ENCODE measurements at regions not wholly inside any gene's neighbourhood (a gene's known extent, or its start where the extent isn't known, plus 50 kb on each side); places are given as distances from the start of the nearest gene placed in this dataset.
"Not testable (repeated sequence)": the region's sequence is repeated elsewhere in the genome, so short reads cannot be mapped to it uniquely, and the experiment has no call there.

DNA sequence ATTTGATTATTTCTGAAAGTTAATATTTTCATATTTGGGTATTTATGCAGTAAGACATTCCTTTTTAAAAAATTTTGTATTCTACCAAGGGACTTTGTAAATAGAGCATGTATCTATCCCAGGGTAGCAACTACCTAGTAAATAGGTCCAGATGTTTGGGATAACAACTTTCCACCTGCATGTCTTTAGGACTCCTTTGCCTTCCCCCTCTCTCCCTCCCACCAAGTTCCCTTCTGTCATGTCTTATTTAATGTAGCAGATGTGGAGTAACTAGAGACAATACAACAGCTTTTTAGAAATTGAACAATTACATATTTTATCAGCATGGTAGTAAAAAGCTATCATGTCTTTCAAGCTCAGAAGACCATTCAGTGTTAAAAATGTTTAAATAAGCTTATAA is 821.0 kb downstream of the C4orf33 start:
- DNase-seq = no peak

DNA sequence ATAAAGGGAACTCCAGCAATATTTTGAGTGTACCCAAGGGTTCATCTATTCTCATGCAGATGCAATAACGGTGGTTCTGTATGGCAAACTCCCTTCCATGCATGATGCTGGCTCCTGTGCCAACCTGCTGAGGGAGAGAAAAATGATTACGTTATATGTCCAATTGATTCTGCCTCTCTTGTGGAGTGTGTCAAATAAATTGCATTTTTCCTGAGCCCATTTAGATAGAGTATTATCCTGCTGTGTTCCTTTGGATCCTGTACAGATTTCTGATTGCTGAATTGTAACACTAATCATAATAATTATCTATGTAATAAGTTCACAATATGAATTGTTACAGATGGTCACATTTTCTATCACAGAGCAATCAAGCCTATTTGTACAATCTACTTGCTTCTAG is 821.7 kb downstream of the C4orf33 start:
- no peak for DNase-seq

DNA sequence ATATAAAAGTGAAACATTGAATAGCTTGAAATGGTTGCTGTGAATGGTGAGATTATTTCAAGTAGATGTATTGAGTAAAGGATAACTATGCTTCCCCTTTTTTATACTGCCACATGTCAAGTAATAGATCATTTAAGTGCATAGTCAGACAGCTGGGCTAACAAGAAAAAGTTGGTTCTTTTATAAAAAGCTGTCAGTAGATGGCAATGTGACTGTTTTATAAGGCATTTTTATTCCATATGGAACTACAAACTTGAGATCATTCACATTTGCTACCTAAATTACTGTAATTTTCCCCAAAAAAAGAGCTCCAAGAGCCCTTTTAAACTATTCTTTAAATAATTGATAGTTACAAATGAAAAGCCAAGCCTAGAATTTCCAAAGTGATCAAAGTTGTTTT is 831.0 kb downstream of the C4orf33 start:
- DNase-seq = no peak

DNA sequence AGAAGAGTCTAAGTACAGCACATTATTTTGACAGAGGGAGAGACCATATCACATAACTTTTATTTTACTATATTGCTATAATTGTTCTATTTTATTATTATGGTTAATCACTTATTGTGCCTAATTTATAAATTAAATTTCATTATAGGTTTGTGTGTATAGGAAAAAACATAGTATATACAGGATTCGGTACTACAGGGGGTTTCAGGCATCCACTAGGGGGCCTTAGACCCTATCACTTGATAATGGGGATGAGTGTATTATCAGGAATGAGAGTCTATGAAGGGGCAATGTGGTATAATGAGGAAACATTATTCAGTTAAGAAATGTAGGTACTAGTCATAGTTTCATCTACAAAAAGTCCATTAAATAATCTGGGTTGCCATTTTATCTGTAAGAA is 833.1 kb downstream of the C4orf33 start:
- DNase-seq = no peak

DNA sequence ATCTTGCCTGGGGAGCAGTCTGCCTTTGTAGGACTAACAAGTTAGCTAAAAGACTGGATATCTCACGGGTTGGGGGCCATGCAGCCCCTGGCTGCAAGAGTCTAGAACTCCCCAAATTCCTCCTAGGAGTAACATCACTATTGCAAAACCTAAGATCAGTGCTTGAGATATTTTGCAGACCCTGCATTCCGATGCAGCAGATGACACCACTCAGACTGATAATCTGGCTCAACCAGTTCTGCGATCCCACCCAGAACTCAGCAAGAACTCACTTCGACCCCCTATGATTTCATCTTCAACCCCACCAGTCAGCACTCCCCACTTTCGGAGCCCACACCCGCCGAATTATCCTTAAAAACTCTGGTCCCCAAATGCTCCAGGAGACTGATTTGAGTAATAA is 834.0 kb downstream of the C4orf33 start:
- no peak for DNase-seq

DNA sequence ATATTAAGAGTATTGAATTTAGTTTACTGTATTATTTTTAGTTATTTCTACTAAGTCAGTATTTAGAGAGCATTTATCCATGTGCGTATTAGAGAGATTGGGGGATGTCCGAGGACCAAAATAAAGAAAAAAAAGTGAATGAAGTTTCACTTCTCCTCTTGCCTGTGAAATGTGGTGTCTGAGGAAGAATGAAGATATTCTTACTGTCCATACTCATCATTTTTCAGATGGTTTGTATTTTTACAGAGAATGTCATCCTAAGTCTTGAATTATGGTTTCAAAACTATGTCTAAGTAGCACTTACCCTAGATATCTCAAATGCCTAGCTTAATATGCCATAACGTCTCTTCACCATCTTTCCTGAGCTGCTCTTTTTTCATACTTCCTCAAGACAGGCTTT is 854.3 kb downstream of the C4orf33 start:
- DNase-seq = no peak

DNA sequence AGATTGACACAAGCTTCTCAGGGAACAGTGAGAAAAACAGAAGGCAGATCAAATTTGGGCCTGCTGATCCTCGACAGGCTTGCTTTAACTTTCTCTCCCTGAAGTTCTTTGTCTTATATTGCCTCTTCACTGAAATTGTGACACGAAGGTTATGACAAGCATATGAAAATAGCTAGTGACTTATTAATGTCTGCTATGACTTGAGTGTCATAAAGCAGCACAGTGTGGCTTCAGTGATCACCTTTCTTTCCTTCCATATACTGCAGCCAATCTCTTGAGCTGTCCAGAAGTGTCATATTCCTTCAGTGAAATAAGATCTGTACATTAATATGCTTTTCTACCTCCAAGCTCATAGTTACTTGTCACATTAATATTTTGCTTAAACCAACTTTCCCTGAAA is 870.2 kb downstream of the C4orf33 start:
- DNase-seq = no peak

DNA sequence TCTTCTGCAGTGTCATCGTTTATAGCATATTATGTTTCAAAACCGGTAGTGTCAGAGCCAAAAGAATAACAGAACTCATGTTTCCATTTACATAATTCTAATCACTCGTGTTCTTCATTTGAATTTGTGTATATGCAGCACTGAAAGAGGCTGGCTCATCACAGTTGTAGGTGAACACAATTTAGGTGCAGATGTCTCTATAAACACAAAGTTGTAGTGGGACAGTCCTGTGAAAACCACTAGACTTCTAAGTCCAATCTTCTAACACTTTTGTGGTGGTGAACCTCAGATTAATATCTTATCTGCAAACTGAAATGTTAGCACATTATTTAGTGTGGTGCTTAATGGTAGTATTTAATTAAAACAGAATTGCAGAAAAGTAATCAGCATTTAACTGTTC is 872.4 kb downstream of the C4orf33 start:
- no peak for DNase-seq

DNA sequence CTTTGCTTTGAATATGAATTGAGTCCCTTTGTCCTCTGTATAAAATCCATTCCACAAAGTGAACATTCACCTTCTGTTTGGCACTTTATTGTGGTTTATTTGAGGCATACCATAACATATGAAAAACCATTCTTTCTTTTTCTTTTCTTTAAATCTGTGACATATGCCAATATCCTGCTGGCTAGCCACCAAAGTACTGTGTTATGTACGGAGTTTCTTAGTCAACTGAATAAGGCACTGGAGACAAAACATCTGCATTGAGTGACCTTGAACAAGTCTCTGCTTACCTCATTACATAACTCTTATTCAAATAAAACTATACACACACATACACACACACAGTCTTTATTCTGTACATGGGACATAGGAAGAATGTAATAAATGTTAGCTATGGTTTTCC is 872.8 kb downstream of the C4orf33 start:
- no peak for DNase-seq

DNA sequence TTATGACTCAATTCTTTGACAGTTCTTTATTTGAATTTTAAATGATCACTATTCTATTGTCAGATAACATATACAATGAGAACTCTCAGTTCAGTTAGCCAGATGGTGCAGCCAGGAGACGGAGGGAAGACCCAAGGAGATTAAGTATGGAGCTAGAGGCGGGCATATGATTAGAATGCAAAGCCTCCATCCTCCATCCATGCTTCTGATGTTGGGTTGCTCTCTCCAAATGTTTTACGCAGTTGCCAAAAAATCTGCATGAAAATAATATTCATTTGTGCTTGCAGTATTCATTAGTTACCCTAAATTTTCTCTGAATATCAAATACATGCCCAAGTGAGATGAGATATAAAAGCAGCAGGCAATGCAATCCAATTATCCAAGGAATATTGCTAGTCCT is 874.8 kb downstream of the C4orf33 start:
- DNase-seq = no peak

DNA sequence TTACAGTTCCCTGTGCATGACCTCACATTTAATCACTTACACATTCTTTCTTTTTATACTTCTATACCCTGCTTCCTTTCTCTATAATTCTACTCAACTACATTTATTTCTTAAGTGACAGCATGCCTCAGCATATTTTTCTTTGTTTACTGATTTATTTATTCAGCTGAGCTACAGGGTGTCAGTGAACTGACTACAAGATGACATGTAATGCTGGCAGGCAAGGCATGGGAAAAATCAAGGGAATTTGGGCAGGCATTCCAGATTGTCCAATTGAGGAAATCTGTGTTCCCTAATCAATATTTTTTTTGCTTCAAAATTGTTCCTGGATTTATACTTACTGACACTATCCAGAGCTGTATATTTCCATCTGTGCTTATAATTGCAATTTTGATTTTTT is 875.5 kb downstream of the C4orf33 start:
- no peak for DNase-seq

DNA sequence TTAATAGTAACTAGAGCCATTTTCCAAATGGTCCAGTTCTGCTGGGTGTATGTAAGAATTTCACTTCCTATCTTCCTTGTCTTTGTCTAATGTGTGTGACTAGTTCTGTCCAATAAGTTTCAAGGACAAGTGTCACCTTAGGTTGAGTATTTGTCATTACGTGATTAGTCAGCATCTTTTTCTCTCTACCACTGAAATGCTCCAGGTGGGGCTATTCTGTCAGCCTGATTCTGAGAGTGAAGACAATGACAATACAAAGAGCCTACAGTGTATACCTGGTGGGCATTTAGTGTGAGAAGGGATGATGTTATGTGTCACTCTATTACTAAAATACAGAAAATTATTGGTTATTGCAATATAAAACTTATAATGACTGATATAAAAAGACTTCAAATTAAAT is 876.3 kb downstream of the C4orf33 start:
- DNase-seq = no peak

DNA sequence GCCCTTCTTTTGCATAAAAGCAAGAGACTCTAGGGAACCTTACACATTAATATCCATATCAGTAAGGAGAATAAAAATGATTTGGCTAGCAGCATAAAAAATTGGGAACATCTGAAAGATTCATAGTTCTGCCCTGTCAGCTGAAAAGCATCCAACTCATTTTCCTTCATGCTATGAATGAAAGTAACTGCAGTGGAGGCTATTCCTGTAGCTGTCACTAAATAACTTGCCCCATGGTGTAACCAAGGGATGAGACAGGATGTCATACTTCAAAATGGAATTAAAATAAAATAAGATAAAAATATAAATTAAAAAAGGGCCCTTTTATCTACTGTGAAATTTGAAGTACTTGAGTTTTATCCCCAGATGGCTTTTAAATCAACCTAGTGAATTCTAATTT is 878.8 kb downstream of the C4orf33 start:
- DNase-seq = no peak

DNA sequence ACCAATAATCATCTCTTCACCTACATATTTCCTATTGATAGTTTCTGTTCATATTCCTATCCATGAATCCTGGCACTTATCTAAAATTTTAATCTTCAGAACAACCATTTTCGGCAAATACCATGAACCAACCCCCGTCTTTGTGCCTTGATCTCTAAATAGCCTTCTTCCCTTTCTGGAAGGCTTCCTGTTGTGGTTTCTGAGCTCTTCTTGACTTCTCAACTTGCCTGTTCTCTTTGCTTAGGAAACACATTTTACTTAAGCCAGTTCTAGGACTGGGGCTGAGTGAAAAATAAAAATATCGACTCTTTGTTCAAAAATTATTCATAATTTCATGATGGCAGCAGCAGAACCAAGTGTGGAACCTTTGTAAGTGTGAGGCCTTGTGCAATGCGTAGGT is 882.4 kb downstream of the C4orf33 start:
- DNase-seq = no peak

DNA sequence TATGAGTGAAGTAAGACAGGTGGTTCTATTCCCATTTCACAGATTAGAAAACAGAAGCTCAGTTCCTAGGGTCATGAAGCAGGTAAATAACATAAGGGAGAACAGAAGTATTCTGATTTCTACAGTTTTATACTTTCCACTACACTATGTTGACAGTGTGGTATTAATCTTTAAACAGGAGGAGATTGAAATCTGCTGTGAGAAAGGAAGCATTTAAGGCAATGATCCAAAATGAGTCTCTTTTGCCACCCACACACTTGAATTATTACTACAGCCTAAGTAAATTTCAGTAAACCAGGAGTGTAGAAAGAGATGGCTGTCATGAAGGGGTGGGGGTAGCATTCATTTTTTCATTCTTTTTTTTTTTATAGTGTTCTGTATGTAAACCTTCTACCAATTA is 893.0 kb downstream of the C4orf33 start:
- no peak for DNase-seq

DNA sequence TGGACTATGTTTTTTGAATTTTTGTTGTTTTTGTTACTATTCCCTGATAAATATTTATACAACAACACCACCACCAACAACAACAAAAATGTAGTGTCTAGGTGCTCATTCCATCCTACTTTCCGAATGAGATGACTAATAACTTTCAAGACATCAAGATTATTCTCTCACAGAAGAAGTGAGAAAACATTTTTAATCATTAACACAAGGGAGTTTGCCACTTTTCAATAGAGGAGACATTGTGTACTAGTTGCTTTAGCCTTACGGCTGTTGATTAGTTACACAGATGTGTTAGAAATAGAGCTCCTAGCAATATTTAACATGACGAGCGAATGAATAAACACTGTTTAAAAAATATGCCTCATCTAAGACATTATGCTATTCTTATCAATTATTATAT is 898.8 kb downstream of the C4orf33 start:
- DNase-seq = no peak

DNA sequence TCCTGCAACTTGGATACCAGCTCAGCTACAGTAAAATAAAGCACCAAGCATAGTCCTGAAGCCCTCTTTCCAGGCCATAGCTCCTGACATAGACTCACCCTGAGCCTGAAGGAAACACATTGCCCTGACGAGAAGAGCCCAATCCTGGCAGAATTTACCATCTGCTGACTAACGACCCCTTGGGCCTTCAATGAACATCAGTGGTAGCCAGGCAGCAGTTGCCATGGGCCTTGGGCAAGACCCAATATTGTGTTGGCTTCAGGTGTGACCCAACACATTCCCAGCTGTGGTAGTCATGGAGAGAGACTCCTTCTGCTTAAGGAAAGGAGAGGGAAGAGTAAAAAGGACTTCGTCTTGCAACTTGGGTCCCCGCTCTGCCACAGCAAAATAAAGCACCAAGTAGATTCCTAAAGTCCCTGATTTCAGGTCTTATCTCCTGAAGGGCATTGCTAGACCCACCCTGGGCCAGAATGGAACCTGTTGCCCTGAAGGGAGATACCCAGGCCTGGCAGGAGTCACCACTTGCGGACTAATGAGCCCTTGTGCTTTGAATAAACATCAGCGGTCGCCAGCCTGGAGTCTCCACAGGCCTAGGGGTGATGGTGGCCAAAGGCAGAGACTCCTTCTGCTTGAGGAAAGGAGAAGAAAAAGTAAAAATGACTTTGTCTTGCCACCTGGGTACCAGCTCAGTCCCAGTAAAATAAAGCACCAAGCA is 902.6 kb downstream of the C4orf33 start:
- DNase-seq = no peak

DNA sequence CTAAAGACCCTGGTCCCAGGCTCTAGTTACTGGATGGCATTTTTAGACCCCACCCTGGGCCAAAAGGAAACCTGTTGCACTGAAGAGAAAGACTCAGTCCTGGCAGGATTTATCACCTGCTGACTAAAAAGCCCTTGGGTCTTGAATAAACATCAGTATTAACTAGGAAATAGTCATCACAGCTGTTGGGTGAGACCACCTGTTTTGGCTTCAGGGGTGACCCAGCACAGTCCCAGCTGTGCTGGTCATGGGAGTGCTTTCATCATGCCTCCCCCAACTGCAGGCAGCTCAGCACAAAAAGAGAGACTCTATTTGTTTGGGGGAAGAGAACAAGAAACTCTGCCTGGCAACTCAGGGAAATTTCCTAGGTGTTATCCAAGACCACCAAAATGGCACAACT is 903.2 kb downstream of the C4orf33 start:
- no peak for DNase-seq

DNA sequence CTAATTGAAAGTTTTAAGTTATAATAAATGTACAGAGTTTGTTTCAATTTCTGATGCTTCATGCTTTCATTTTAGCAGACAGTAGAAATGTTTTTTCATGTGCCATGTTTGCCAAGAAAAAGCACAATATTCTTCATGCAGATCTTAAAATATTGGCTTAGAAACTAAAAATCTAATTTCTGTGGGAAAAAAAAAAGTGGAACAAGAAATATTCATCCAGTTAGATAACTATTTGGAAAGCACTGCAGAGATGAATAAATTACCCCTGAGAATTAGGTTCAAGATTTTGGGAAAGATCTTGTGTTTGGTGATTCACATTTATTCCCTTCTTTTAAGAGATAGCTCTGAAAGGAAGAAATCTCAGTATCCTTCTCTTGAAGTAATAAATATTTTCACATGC is 912.5 kb downstream of the C4orf33 start:
- DNase-seq = no peak

DNA sequence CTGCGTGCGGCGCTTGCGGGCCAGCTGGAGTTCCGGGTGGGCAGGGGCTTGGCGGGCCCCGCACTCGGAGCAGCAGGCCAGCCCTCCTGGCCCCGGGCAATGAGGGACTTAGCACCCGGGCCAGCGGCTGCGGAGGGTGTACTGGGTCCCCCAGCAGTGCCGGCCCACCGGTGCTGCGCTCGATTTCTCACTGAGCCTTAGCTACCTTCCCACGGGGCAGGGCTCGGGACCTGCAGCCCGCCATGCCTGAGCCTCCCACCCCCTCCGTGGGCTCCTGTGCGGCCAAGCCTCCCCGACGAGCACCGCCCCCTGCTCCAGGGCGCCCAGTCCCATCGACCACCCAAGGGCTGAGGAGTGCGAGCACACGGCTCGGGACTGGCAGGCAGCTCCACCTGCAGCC is 916.9 kb downstream of the C4orf33 start:
- not testable (repeated sequence) for DNase-seq

DNA sequence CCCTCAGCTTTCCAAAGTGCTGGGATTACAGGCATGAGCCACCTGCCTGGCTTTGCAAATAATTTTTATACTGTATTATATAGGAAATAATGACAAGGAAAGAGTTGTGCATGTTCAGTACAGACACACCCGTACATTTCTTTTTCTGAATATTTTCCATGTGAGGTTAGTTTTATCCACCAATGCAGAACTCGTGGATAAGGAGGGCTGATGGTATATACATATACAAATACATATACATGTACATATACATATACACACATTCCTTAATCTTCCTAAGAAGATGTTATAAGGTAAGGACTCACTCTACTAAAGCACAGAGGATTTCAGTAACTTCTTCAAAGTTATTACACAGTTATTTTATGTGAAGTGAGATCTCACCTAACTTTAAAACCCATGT is 925.8 kb downstream of the C4orf33 start:
- DNase-seq = no peak

DNA sequence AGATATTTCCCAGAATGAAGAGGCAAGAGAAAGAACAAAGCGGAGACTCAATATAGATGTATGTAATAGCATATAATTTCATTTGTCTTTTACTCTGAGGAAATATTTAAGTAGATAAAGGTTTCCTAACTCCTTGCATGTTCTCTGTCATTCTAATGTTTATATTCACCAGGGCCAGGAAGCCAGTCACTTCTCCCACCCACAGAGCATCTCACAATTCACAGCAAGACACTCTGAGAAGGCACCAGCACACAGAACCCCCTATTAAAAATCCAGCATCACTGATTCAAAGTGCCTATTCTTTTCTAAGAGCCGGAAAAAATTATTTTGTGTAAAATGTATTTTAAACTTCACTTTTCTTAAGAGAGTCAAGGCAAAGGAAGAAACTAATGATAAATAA is 927.1 kb downstream of the C4orf33 start:
- no peak for DNase-seq

DNA sequence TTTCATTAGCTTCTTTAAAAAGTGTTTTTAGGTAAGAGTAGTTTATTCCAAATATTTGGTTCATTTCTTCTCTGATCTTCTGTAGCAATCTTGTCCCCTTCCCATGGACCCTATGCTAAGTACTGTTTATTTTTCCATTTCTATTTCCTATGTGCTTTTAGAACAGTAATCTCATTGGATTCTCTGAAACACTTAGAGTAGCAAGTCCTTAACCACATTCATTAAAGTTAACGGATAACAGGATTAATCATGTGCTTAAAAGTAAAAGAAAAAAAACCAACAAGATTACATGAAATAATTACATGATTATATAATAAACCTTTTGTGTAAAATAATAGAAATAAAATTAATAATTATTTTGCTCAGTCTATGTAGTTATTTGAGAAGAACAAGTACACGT is 929.7 kb downstream of the C4orf33 start:
- no peak for DNase-seq

DNA sequence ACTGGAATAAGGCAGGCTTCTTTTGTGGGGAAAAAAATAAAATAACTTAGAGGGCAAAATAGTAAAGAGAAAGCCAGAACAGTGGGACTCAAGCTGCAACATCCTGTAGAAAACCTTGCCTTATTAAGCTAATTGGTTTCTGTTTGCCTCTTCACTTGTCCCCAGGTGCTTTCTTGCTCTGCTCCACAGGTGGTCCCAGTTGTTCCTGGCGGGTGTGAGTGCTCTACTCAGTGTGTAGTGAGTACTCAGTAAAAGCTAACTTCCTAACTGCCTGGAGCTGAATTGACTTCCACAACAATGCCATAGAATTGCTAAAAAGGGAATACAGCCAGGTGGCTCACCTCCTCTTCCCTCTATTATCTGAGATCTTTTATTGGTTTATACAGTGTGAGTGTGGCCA is 930.2 kb downstream of the C4orf33 start:
- peak; percentile 87 for DNase-seq

DNA sequence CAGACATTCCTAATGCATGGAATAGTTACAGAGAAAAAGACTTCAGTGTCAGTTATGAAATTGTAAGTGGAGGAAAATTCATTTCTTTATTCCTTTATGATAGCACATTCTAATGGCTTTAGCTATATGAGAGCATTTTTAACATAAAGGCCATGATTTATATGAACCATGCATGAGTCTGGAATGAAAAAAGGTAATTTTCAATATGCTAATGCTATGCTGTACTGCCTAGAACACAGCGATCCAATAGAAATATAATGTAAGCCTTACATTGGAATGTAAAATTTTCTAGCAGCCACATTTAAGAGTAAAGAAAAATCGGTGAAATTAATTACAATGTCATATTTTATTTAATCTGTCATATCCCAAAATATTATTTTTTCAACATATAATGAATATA is 932.0 kb downstream of the C4orf33 start:
- DNase-seq = no peak

DNA sequence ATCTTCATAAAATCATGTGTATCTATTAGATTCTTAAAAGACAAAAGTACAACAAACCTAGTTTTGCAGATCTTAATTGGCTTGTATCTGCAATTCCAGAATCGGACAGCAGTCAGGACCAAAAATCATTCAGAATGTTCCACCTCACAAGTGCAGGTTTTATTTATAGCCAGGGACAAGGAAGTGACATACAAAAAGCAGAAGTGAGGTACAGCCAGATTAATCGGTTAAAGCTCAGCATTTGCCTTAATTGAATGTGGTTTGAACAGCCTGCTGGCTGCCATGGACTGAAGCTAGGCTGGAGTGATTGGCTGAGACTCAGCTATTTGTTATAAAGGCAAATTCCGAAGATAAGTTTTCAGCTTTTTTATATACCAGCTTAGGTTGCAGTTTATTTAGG is 932.6 kb downstream of the C4orf33 start:
- DNase-seq = no peak

All from COR-L47 (cell line).